ENCODE measurements at regions not wholly inside any gene's neighbourhood (a gene's known extent, or its start where the extent isn't known, plus 50 kb on each side); places are given as distances from the start of the nearest gene placed in this dataset.

DNA sequence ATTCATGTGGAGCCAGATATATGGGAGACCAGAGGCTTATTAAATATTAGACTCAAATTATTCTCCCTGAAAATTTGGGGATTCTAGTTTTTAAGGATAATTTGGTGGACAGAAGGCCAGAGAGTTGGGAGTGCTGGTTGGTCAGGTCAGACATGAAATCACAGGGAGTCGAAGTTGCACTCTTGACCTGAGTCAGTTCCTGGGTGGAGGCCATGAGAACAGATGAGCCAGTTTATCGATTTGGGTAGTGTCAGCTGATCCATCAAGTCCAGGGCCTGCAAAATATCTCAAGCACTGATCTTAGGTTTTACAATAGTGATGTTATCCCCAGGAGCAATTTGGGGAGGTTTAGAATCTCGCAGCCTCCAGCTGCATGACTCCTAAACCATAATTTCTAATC lies 563.5 kb upstream of the NRSN1 start:
- dilution Hi-C loops (cut with HindIII; ENCODE audit: low sequenced_read_pairs, unreplicated experiment) (no loop called here), in situ Hi-C loops (cut with MboI; ENCODE audit: low sequenced_read_pairs) (no loop called here), intact Hi-C loops (cut with micrococcal nuclease) (no loop called here)
- H3K23ac ChIP-seq (ENCODE audit: low read depth, low read length), result no peak overlapping the region
- DNase-seq (no peak), ATAC-seq (ENCODE audit: low read depth) (no peak)
- POLR2A ChIA-PET (ENCODE audit: unreplicated experiment), result no interaction called here
- no peak overlapping the region for H4K8ac ChIP-seq (ENCODE audit: low read depth in 2 of 2, low read length in 2 of 2)
- H3K9ac ChIP-seq (ENCODE audit: low read depth, low read length), result no peak overlapping the region
- no peak overlapping the region for H2AFZ ChIP-seq (replicated peaks; ENCODE audit: low read length, poor library complexity)
- H3K9me3 ChIP-seq (ENCODE audit: control insufficient read depth, insufficient read depth, low read length), result peaks cover 2% of the 10 kb centered on the region; the same call in 1 of the 2 replicates
- no peaks in the 10 kb centered on the region for H3K9me1 ChIP-seq (ENCODE audit: insufficient read depth, low read length)
- no peak overlapping the region for H3K56ac ChIP-seq (ENCODE audit: extremely low read depth, insufficient read depth, low read length)
- no peaks in the 10 kb centered on the region for H3K36me3 ChIP-seq (ENCODE audit: control insufficient read depth, insufficient read depth, low read length)
- TF ChIP-seq, protein P1, sequence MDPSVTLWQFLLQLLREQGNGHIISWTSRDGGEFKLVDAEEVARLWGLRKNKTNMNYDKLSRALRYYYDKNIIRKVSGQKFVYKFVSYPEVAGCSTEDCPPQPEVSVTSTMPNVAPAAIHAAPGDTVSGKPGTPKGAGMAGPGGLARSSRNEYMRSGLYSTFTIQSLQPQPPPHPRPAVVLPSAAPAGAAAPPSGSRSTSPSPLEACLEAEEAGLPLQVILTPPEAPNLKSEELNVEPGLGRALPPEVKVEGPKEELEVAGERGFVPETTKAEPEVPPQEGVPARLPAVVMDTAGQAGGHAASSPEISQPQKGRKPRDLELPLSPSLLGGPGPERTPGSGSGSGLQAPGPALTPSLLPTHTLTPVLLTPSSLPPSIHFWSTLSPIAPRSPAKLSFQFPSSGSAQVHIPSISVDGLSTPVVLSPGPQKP (IDR thresholded peaks at IDR 0.05; ENCODE audit: borderline replicate concordance, low read depth, low read length), result no peak
- TF ChIP-seq CHD1 (IDR thresholded peaks at IDR 0.05; ENCODE audit: low read depth, low read length) (no peak), RFX5 (IDR thresholded peaks at IDR 0.05; ENCODE audit: low read depth, low read length) (no peak)
- H2BK20ac ChIP-seq (ENCODE audit: low read depth, low read length), result no peak overlapping the region
- no peak overlapping the region for H3K4me3 ChIP-seq (ENCODE audit: insufficient read depth, low read depth, low read length)
- no peak overlapping the region for H3K4ac ChIP-seq (ENCODE audit: low read depth, low read length)
- no peaks in the 10 kb centered on the region for H3K27me3 ChIP-seq (ENCODE audit: control insufficient read depth, insufficient read depth, low read length)
- no peak overlapping the region for H4K5ac ChIP-seq (ENCODE audit: low read depth, low read length)
- no peak overlapping the region for H2BK5ac ChIP-seq (ENCODE audit: low read depth, low read length, poor library complexity, severe bottlenecking)
- H3K4me1 ChIP-seq (ENCODE audit: control insufficient read depth, insufficient read depth, low read length), result no peaks in the 10 kb centered on the region
- no peak overlapping the region for H2BK15ac ChIP-seq (ENCODE audit: low read depth, low read length)
- no peak overlapping the region for H2AK5ac ChIP-seq (ENCODE audit: low read depth, low read length)
- H2BK120ac ChIP-seq (ENCODE audit: low read depth, low read length), result no peak overlapping the region
- CTCF ChIA-PET, result no interaction called here
- H3K14ac ChIP-seq (replicated peaks; ENCODE audit: low read depth, low read length), result no peak overlapping the region
- no peaks in the 10 kb centered on the region for H3K79me1 ChIP-seq (ENCODE audit: low read depth in 1 of 2, low read length in 2 of 2)
- no peaks in the 10 kb centered on the region for H4K20me1 ChIP-seq (ENCODE audit: insufficient read depth, low read length)
- no peak overlapping the region for H2AK9ac ChIP-seq (replicated peaks; ENCODE audit: low read depth, low read length, poor library complexity)
- H4K91ac ChIP-seq (ENCODE audit: insufficient read depth, low read depth, low read length), result no peak overlapping the region
- WGBS, 2 experiments (ENCODE audit: extremely low coverage in 2 of 2, insufficient read length in 1 of 2), result 60% methylated on average over 1 of the region's 3 CpGs; no CpG with 5 or more reads in 1 of the 2 experiments
- H3K4me2 ChIP-seq (ENCODE audit: low read depth, low read length), result no peak overlapping the region
- BruUV-seq (replicated peaks), result no TSS peak
- H3K27ac ChIP-seq (ENCODE audit: insufficient read depth, low read length), result no peak overlapping the region
- H3K18ac ChIP-seq (ENCODE audit: low read depth, low read length), result no peak overlapping the region
